SU-DHL-6 (cell line): ENCODE measurements at regions not wholly inside any gene's neighbourhood (a gene's known extent, or its start where the extent isn't known, plus 50 kb on each side); places are given as distances from the start of the nearest gene placed in this dataset.

ENCODE experiments used
- CTCF ChIP-seq: fragments of 200-600 bp; sonication (generic); IDR thresholded peaks from one replicate; pipeline ENCODE4 v1.5.1; 2017; ENCODE audit warnings: antibody characterized with exemption, mild to moderate bottlenecking, low read length, moderate library complexity; ENCODE audit not compliant: insufficient read depth, poor library complexity, severe bottlenecking
- EZH2phosphoT487 ChIP-seq: fragments of 200-600 bp; sonication (generic), shearing (Covaris generic); conservative IDR thresholded peaks from 2 replicates; pipeline ENCODE4 v1.6.1; 2018; ENCODE audit warnings: mild to moderate bottlenecking, antibody characterized with exemption, low read length, moderate library complexity, mixed read lengths

- no peak for TF ChIP-seq CTCF
- no peak for TF ChIP-seq EZH2phosphoT487
These were observed 353.3 kb upstream of the ACVR2A start for GRCh38 chr2:147491506-147491905.
